ENCODE measurements at regions not wholly inside any gene's neighbourhood (a gene's known extent, or its start where the extent isn't known, plus 50 kb on each side); places are given as distances from the start of the nearest gene placed in this dataset.

GRCh38 chr12:114838480-114838879 lies 154.5 kb upstream of the TBX3 start:
- no peak for TF ChIP-seq CTCF (IDR thresholded peaks at IDR 0.05)
- TF ChIP-seq POLR2A (IDR thresholded peaks at IDR 0.05) = no peak

All from thyroid gland (tissue), 4 donors.